Esophagus squamous epithelium (tissue), 5 donors: ENCODE measurements at regions not wholly inside any gene's neighbourhood (a gene's known extent, or its start where the extent isn't known, plus 50 kb on each side); places are given as distances from the start of the nearest gene placed in this dataset.

Source experiments
- DNase-seq: peaks from one replicate; lab custom pipeline; 2025; lab: John Stamatoyannopoulos, UW
- H3K27ac ChIP-seq, 4 donors: fragments of 200-600 bp; sonication (generic); one replicate each; pipeline ENCODE4 v1.5.1; 2016 to 2019; ENCODE audit warnings: mild to moderate bottlenecking in 1 of 4
- H3K27me3 ChIP-seq, 4 donors: fragments of 200-600 bp; sonication (generic); 1 replicate in 3 of 4; 2 replicates in 1 of 4; pipeline versions ENCODE4 v1.5.1 to v1.6.0; 2017 to 2021; ENCODE audit warnings: antibody characterized with exemption in 1 of 4
- H3K36me3 ChIP-seq, 3 donors: fragments of 200-600 bp; sonication (generic); one replicate each; pipeline ENCODE4 v1.5.1; 2016 to 2019
- H3K4me1 ChIP-seq, 3 donors: fragments of 200-600 bp; sonication (generic); one replicate each; pipeline ENCODE4 v1.5.1; 2017 to 2019
- H3K4me3 ChIP-seq, 4 donors: fragments of 200-600 bp; sonication (generic); 1 replicate in 3 of 4; 2 replicates in 1 of 4; pipeline ENCODE4 v1.5.1; 2016 to 2019; ENCODE audit warnings: mild to moderate bottlenecking in 2 of 4, moderate library complexity in 1 of 4
- H3K9me3 ChIP-seq, 3 donors: fragments of 200-600 bp; sonication (generic); one replicate each; pipeline ENCODE4 v1.5.1; 2016 to 2019
- POLR2A ChIP-seq, 4 donors: fragments of 450-650 bp; IDR thresholded peaks; one replicate each; pipeline ENCODE4 v1.6.1; 2017; ENCODE audit warnings: antibody characterized with exemption in 4 of 4, mild to moderate bottlenecking in 4 of 4, moderate library complexity in 3 of 4
- WGBS, 2 donors: methylation state at CpG; one replicate each; pipeline ENCODE4 v1.1.5; 2018; 5-methylcytosine and 5-hydroxymethylcytosine counted together
- intact Hi-C: fragments of 100-400 bp; cut with DNase I; formaldehyde crosslinking; loops from one replicate; pipeline ENCODE4 v1.15.0; 2022
- TF ChIP-seq, protein P1 (sequence below), 6 experiments: fragments of 450-650 bp in 4 of 6; fragments of 200-600 bp in 2 of 6; sonication (generic) in 2 of 6; IDR thresholded peaks; one replicate each; pipeline ENCODE4 v1.5.1; 2016 to 2019; ENCODE audit warnings: antibody characterized with exemption in 6 of 6, mild to moderate bottlenecking in 4 of 6, moderate library complexity in 4 of 6
- donor health status: DM: yes; HTN: yes; CAD: no.

DNA sequence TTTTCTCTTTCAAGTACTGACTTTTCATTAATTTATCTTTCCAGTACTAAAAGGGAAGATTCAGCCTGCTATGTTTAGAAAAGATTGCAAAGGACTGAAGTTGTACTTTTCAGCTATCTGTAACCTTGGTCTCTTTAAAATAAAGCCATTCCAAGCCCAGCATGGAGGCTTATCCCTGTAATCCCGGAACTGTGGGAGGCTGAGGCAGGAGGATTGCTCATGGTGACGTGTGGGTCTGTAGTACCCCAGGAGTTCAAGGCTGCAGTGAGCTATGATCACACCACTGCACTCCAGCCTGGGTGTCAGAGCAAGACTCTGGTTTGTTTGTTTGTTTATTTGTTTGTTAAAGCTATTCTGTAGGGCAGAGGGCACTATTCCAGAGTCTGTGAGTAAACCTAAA is 50.6 kb upstream of the TMEM170B start:
- no peaks in the 10 kb centered on the region for H3K9me3 ChIP-seq
- TF ChIP-seq POLR2A (IDR thresholded peaks at IDR 0.05), result no peak
- TF ChIP-seq, protein P1, sequence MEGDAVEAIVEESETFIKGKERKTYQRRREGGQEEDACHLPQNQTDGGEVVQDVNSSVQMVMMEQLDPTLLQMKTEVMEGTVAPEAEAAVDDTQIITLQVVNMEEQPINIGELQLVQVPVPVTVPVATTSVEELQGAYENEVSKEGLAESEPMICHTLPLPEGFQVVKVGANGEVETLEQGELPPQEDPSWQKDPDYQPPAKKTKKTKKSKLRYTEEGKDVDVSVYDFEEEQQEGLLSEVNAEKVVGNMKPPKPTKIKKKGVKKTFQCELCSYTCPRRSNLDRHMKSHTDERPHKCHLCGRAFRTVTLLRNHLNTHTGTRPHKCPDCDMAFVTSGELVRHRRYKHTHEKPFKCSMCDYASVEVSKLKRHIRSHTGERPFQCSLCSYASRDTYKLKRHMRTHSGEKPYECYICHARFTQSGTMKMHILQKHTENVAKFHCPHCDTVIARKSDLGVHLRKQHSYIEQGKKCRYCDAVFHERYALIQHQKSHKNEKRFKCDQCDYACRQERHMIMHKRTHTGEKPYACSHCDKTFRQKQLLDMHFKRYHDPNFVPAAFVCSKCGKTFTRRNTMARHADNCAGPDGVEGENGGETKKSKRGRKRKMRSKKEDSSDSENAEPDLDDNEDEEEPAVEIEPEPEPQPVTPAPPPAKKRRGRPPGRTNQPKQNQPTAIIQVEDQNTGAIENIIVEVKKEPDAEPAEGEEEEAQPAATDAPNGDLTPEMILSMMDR (IDR thresholded peaks at IDR 0.05), result no peak
- no peaks in the 10 kb centered on the region for H3K27me3 ChIP-seq
- WGBS, 2 donors, result 92 to 94% methylated on average over 2 of the region's 2 CpGs
- intact Hi-C loops, result no loop called here
- H3K4me3 ChIP-seq, result no peak overlapping the region
- H3K4me1 ChIP-seq, result no peaks in the 10 kb centered on the region
- DNase-seq, result no peak
- no peaks in the 10 kb centered on the region for H3K36me3 ChIP-seq
- no peak overlapping the region for H3K27ac ChIP-seq

DNA sequence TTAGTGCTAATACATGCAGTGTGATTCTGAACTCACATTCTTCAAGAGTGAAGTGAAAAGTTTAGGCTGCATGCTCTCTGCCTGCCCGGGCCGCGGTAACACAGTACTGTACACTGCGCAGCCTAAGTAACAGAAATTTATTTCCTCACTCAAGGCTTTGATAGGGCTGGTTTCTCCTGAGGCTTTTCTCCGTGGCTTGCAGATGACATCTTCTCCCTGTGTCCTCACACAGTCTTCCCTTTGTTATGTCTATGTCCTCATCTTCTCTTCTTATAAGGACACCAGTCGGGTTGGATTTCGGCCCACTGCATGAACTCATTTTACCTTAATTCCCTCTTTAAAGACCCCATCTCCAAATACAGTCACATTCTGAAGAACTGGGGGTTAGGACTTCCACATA is 51.1 kb upstream of the TMEM170B start:
- H3K27ac ChIP-seq, result no peak overlapping the region
- no peak for DNase-seq
- H3K4me1 ChIP-seq, result no peaks in the 10 kb centered on the region
- intact Hi-C loops, result no loop called here
- H3K4me3 ChIP-seq, result no peak overlapping the region
- H3K9me3 ChIP-seq, result no peaks in the 10 kb centered on the region
- H3K27me3 ChIP-seq, result no peaks in the 10 kb centered on the region
- TF ChIP-seq, protein P1 (IDR thresholded peaks at IDR 0.05), result no peak
- no peak for TF ChIP-seq POLR2A (IDR thresholded peaks at IDR 0.05)
- WGBS, 2 donors, result 97 to 99% methylated on average over 7 of the region's 7 CpGs
- no peaks in the 10 kb centered on the region for H3K36me3 ChIP-seq

DNA sequence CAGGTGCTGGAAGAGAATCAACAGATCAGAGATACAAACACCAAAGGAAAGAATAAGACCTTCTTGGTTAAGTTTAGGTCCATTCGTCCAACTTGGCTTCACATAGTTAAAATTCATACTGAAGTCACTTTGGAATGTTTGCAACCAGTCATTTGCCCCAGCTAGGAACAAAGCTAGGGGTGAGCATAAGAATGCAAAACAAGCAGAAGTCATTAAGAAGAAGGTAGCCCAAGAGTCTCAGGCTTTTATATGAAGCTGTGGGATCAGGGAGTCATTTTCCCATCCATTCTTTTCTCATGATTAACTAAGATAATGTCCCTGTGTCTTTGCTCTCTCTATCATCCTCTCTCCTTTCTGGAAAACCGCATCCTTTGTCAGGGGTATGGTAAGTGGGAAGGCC is 51.5 kb upstream of the TMEM170B start:
- WGBS, 2 donors, result 76 to 83% methylated on average over 2 of the region's 2 CpGs
- Histone ChIP-seq H3K4me1 (no peaks in the 10 kb centered on the region), H3K4me3 (no peak overlapping the region), H3K9me3 (no peaks in the 10 kb centered on the region), H3K27ac (no peak overlapping the region), H3K36me3 (no peaks in the 10 kb centered on the region), H3K27me3 (no peaks in the 10 kb centered on the region)
- TF ChIP-seq, protein P1 (IDR thresholded peaks at IDR 0.05), result no peak
- no peak for TF ChIP-seq POLR2A (IDR thresholded peaks at IDR 0.05)
- no peak for DNase-seq
- intact Hi-C loops, result no loop called here

DNA sequence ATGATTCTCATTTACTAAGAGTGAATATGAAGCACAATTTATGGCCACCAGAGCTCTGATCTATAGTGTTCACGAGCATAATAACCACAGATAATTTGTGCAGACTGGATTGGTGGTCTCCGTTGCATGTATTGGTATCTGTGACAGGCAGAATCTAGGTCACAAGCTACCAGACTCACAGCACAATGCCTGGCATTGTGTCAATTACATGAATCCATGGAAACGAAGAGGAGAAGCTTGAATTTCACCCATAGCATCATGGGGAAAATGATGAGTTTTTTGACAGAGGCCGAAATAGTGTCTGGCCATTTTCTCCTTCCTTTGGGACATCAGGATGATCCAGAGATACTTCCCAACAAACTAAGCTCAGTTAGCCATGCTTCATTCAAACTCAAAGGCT is 52.3 kb upstream of the TMEM170B start:
- no peak for TF ChIP-seq POLR2A (IDR thresholded peaks at IDR 0.05)
- TF ChIP-seq, protein P1 (IDR thresholded peaks at IDR 0.05), result no peak
- DNase-seq, result no peak
- intact Hi-C loops, result no loop called here
- Histone ChIP-seq H3K4me1 (no peaks in the 10 kb centered on the region), H3K4me3 (no peak overlapping the region), H3K36me3 (no peaks in the 10 kb centered on the region), H3K9me3 (no peaks in the 10 kb centered on the region), H3K27ac (no peak overlapping the region), H3K27me3 (no peaks in the 10 kb centered on the region)
- WGBS, 2 donors, result 62 to 84% methylated on average over 4 of the region's 4 CpGs

DNA sequence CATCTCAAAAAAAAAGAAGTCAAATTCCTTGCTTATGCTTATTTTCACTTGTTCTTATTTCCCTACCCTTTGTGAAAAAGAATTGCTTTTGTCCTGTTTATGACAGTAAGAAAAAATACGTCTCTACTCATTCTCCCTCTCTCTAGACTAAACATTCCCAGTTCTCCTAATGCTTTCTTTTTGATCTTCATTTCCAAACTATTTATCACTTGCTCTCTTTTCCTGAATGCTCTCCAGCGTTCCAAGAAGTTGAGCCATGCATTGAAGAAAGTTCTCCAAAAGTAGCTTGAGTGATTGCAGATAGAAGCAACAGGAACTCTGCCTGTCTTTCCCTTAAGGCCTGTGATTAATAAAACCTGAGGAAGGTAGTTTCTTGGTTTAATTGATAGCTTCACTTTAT is 53.1 kb upstream of the TMEM170B start:
- H3K9me3 ChIP-seq, result no peaks in the 10 kb centered on the region
- H3K36me3 ChIP-seq, result no peaks in the 10 kb centered on the region
- 46 to 77% methylated on average over 2 of the region's 2 CpGs for WGBS, 2 donors
- TF ChIP-seq POLR2A (IDR thresholded peaks at IDR 0.05), result no peak
- TF ChIP-seq, protein P1 (IDR thresholded peaks at IDR 0.05), result no peak
- no peak for DNase-seq
- intact Hi-C loops, result no loop called here
- no peak overlapping the region for H3K27ac ChIP-seq
- H3K4me1 ChIP-seq, result no peaks in the 10 kb centered on the region
- H3K4me3 ChIP-seq, result no peak overlapping the region
- H3K27me3 ChIP-seq, result no peaks in the 10 kb centered on the region
